ENCODE measurements at regions not wholly inside any gene's neighbourhood (a gene's known extent, or its start where the extent isn't known, plus 50 kb on each side); places are given as distances from the start of the nearest gene placed in this dataset.

GRCh38 chr21:27129694-27130093 lies 162.8 kb upstream of the ADAMTS5 start:
- Histone ChIP-seq H3K36me3 (ENCODE audit: control insufficient read depth, insufficient read depth, low read length) (no peaks in the 10 kb centered on the region), H3K4me3 (ENCODE audit: low read depth, low read length) (no peak overlapping the region), H3K27me3 (ENCODE audit: control insufficient read depth, insufficient read depth, low read length) (no peaks in the 10 kb centered on the region)
- TF ChIP-seq CTCF (IDR thresholded peaks at IDR 0.05; ENCODE audit: insufficient read depth, low read length, severe bottlenecking) = no peak
- DNase-seq (ENCODE audit: low read depth) = no peak
- FAIRE-seq = no peak

GRCh38 chr21:27129215-27129614 lies 162.3 kb upstream of the ADAMTS5 start:
- H3K27me3 ChIP-seq (ENCODE audit: control insufficient read depth, insufficient read depth, low read length) = no peaks in the 10 kb centered on the region
- no peak for DNase-seq (ENCODE audit: low read depth)
- no peak for FAIRE-seq

GRCh38 chr21:27126140-27126539 lies 159.3 kb upstream of the ADAMTS5 start:
- no peaks in the 10 kb centered on the region for H3K36me3 ChIP-seq (ENCODE audit: control insufficient read depth, insufficient read depth, low read length)
- no peaks in the 10 kb centered on the region for H3K27me3 ChIP-seq (ENCODE audit: control insufficient read depth, insufficient read depth, low read length)
- FAIRE-seq (no peak), DNase-seq (ENCODE audit: low read depth) (no peak)
- no peak overlapping the region for H3K4me3 ChIP-seq (ENCODE audit: low read depth, low read length)
- no peak for TF ChIP-seq CTCF (IDR thresholded peaks at IDR 0.05; ENCODE audit: insufficient read depth, low read length, severe bottlenecking)

More at GRCh38 chr21:27129215-27129614, 162.3 kb upstream of the ADAMTS5 start:
- H3K36me3 ChIP-seq (ENCODE audit: control insufficient read depth, insufficient read depth, low read length) = no peaks in the 10 kb centered on the region
- no peak overlapping the region for H3K4me3 ChIP-seq (ENCODE audit: low read depth, low read length)
- no peak for TF ChIP-seq CTCF (IDR thresholded peaks at IDR 0.05; ENCODE audit: insufficient read depth, low read length, severe bottlenecking)

- no peak for FAIRE-seq
- no peak overlapping the region for H3K4me3 ChIP-seq (ENCODE audit: low read depth, low read length)
- no peak for TF ChIP-seq CTCF (IDR thresholded peaks at IDR 0.05; ENCODE audit: insufficient read depth, low read length, severe bottlenecking)
- H3K27me3 ChIP-seq (ENCODE audit: control insufficient read depth, insufficient read depth, low read length) = no peaks in the 10 kb centered on the region
- DNase-seq (ENCODE audit: low read depth) = no peak
- H3K36me3 ChIP-seq (ENCODE audit: control insufficient read depth, insufficient read depth, low read length) = no peaks in the 10 kb centered on the region
Measured at GRCh38 chr21:27122686-27123085, 155.8 kb upstream of the ADAMTS5 start.

GRCh38 chr21:27114111-27114510 lies 147.2 kb upstream of the ADAMTS5 start:
- no peak for TF ChIP-seq CTCF (IDR thresholded peaks at IDR 0.05; ENCODE audit: insufficient read depth, low read length, severe bottlenecking)
- H3K27me3 ChIP-seq (ENCODE audit: control insufficient read depth, insufficient read depth, low read length) = no peaks in the 10 kb centered on the region

GRCh38 chr21:27112186-27112585 lies 145.3 kb upstream of the ADAMTS5 start:
- no peak for TF ChIP-seq CTCF (IDR thresholded peaks at IDR 0.05; ENCODE audit: insufficient read depth, low read length, severe bottlenecking)
- Histone ChIP-seq H3K27me3 (ENCODE audit: control insufficient read depth, insufficient read depth, low read length) (no peaks in the 10 kb centered on the region), H3K4me3 (ENCODE audit: low read depth, low read length) (no peak overlapping the region), H3K36me3 (ENCODE audit: control insufficient read depth, insufficient read depth, low read length) (no peaks in the 10 kb centered on the region)
- FAIRE-seq = no peak
- DNase-seq (ENCODE audit: low read depth) = peak; percentile 98

More at GRCh38 chr21:27114111-27114510, 147.2 kb upstream of the ADAMTS5 start:
- FAIRE-seq (no peak), DNase-seq (ENCODE audit: low read depth) (no peak)
- no peaks in the 10 kb centered on the region for H3K36me3 ChIP-seq (ENCODE audit: control insufficient read depth, insufficient read depth, low read length)
- H3K4me3 ChIP-seq (ENCODE audit: low read depth, low read length) = no peak overlapping the region
